GM19043 (cell line): ENCODE measurements at regions not wholly inside any gene's neighbourhood (a gene's known extent, or its start where the extent isn't known, plus 50 kb on each side); places are given as distances from the start of the nearest gene placed in this dataset.

ENCODE experiments used
- ATAC-seq: cut with Tn5 transposase; IDR thresholded peaks from one replicate; pipeline ENCODE4 v1.9.1; 2021; ENCODE audit warnings: low read depth; ENCODE audit not compliant: unreplicated experiment

DNA sequence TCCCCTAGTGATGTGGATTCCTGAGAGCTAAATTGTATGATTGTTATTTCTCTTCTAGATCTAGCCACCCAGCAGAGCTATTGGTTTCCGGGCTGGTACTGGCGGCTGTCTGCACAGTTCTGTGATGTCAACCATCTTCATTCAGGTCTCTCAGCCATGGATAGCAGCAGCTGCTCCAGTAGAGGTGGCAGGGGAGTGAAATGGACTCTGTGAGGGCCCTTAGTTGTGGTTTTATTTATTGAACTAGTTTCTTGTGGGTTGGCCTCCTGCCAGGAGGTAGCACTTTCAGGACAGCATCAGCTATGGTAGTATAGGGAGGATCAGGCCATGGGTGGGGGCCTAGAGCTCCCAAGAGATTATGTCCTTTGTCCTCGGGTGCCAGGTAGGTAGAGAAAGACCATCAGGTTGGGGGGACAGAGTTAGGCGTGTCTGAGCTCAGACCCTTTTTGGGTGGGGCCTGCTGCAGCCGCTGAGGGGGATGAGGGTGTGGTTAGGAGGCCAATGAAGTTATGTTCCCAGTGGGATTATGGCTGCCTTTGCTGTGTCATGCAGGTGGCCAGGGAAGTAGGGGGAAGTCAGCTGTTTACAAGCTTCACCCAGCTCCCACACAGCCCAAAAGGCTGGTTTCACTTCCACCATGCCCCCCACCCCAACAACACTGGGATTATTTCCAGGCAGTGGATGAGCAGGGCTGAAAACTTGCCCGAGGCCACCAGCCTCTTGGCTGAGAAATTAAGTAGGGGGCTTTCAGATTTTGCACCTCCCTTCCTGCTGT lies 55.1 kb upstream of the RGS4 start:
- no peak for ATAC-seq

DNA sequence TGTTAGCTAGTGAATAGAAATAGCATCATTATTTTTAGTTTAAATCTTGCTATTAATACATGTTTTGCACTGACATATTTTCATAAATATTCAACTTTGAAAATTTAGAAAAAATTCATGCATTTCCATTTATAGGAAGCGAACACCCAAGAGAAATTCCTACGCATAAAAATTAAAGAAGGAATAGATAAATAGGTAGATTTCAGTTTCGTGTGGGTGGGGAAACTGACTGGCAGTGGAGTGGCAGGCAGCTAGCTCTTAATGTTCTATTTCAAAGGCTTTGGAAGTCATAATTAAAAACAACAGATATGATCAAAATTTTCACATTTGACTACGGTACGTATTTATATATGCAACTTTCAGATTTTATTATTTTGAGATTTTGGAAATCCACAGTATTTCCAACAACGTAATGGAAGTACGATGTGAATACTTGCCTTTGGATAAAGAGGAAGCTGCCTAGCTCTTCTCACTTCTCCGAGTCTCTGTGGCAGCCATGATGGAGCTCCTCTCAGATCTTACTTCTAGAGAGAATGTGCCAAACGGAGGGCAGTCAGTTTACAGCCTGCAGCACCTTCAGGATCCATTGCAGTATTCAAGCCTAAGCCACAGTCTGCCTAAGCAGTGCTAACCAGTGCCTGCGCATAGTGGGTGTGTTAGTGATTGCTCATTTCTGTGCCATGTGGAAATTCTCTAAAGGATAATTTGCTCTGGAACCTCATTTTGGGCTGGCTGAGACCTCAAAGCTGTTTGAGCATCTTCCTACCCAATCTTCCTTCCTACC lies 62.9 kb upstream of the RGS4 start:
- ATAC-seq = no peak

DNA sequence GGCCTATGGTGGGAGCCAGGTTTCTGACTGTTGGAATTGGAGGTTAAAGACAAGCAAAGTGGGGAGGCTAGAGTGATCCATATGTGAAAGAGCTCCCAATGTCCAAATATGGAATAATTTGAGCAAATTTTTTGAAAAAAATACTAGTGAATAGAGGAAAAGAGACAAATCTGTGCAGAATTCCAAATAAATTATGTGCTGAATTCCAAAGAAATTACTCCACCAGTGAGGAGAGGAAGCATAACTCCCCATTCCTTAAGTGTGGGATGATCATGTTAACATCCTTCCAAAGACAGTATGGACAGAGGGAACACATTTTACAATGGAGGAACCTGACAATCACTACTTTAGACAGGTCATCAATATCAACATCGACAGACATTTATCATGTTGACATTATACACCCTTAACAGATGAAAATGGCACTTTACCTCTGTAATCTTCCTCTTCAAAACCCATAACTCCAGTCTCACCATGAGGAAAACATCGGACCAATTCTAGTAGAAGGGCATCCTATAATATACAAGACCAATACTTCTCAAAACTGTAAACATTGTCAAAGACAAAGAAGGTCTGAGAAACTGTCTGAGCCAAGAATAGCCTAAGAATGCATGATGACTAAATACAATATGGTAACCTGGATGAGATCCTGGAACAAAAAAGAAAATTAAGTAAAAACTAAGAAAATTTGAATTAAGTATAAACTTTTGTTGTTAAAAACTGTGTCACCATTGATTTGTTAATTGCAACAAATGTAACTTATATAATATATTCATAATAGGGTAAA lies 71.5 kb upstream of the RGS4 start:
- ATAC-seq = no peak

DNA sequence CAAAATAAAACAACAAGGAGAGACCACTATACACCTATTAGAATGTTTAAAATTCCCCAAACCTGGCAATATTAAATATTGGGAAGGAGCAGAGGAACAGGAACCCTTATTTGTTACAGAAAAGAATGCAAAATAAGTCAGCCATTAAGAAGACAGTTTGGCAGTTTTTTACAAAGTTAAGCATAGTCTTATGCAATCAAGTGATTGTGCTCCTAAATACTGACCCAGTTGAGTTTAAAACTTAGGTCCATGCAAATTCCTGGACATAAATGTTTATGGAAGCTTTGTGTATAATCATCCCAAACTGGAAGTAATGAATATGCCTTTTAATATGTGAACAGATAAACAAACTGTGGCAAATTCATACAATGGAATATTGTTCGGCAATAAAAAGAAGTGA lies 72.9 kb upstream of the RGS4 start:
- ATAC-seq = no peak

DNA sequence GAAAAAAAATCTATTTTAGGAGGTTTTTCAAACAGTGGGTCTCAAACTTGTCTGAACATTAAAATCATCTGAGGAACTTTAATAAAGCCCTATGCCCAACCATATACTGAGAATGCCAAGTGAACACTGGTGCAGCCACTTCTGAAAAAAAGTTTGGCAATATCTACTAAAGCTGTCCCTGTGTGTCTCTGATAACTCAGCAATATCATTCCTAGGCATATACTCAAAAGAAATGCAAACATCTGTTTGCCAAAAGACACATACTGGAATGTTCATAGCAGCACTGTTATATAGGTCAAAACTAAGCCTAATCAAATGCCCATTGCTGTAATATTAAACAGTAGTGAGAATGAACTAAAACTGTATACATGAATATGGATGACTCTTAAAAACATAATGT lies 74.2 kb upstream of the RGS4 start:
- ATAC-seq = no peak

DNA sequence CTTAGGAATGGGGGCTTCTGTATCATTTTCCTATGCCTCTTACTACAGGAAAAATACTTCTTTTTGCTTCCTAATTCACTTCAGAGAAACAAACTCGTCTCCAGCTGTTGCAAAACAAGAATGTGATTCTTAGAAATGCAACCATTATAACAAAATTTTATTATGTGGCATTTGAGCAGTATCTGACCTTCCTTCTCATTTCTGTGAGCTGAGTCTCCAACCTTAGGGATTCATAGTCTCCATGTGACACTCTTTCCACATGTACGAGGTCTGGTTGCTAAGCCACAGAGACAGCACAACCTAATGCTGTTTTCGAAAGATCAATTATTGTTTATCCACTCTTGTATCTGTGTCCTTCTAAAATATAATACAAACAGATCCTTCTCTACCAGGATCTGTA lies 75.3 kb upstream of the RGS4 start:
- no peak for ATAC-seq

DNA sequence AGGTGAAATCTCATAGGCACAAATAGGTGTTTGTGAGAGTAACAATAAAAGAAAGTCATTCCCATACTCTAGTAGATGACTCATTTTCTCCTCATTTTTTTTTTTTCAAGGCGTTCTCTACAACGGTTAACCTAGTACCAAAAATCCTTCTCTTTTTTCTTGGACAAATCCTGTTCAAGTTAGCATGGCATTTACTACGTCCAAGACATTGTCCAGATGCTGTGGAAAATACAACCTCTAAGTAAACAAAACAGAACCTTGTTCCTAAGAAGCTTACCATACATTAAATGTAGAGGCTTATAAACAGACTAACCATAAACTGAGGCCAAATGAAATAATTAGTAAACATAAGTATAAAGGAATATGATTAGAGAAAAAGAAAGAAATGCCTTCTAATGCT lies 76.2 kb upstream of the RGS4 start:
- ATAC-seq = no peak

DNA sequence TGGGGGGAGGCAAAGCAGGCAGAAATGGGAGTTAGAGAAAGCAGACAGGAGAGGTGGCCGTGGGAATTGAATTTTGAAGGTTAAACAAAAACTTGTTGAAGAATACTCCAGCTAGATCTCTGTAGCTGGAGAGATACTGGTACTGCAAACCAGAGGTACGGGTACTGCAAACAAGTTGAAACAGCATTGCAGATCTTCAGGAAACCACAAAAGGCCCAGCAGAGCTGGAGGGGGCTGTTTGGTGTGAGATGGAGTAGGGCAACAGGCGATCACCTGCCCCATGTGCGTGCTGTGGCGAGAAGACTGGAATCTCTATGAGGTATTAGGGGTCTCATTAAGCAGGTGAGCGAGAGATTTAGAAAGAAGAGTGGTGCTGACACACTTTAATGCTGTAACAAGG lies 77.7 kb upstream of the RGS4 start:
- no peak for ATAC-seq

DNA sequence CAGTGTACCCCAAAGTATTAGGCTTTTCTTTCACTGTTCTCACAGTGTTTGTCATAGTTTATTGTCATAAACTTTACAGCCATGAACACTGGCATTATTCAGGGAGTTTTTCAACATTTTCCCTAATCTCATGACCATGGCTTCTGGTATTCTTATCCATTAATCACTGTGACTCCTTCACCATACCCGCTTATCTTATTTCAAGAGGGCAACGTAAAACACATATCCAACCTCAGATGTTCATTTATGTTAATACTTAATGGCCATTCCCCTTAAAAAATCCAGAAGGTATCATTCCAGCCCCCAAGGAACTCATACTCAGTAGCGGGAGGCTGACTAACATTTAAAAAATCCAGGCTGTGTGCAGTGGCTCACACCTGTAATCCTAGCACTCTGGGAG lies 78.5 kb upstream of the RGS4 start:
- ATAC-seq = no peak

DNA sequence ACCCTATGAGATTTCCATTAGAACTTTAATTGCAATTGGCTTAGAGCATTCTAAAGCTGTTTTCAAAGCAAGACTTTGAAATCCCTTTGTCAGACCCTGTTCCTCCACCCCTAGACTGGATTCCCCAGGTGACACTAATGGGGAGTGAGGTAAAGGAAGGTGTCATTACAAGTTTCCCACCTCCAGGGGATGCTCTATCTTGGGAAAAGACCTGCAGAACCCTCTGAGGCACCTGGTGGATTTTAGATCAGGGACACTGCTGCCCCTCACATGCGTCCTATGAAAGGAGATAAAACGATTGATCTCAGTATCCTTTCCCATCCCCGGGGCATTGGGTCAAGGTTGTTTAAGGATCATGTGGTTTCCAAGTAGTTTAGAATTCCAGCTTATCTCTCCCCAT lies 80.3 kb upstream of the RGS4 start:
- no peak for ATAC-seq

DNA sequence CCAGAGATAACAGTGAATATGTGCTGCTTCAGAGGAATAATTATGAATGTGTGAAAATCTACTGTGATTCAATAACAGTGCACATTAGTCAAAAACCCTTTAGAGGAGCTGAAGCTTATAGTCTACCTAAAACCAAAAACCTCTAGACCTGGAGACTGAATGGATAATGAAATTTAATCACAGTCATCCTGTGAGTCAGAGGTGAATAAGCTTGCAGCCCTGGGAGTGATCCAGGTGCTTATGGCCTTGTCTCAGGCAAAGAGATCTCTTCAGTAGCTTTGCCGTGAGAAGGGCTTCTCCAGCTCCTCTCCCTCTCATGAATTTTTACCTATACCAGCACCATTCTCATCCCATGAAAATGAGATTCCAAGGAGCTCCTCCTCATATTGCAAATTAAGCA lies 81.3 kb upstream of the RGS4 start:
- no peak for ATAC-seq

DNA sequence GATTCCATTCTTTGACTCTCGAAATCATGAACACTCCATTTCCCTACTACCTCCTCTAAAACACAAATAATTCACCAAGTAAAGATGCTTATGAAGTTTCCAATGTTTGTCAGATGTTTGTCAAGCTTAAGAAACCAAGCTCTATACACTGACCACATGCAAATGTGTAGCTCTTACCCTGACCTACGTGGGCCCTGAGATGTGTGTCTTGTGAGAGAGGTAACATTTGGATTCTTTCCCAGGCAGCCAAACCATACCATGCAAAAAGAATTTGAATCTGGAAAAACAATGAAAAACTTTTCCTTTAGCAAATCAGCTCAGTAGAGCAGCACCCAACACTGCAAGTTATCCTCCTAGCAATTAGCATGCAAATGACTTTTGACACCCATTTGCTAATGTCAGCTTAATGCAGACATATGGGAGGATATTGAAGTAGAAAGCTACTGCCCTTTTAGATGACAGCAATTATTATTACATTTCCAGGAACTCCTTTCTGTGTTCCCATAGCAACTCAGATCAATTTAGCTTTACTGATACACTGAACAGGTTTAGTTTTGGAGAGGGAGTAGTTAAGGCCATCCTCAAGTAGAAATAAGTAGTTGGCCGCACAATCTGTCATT lies 83.2 kb upstream of the RGS4 start:
- no peak for ATAC-seq

DNA sequence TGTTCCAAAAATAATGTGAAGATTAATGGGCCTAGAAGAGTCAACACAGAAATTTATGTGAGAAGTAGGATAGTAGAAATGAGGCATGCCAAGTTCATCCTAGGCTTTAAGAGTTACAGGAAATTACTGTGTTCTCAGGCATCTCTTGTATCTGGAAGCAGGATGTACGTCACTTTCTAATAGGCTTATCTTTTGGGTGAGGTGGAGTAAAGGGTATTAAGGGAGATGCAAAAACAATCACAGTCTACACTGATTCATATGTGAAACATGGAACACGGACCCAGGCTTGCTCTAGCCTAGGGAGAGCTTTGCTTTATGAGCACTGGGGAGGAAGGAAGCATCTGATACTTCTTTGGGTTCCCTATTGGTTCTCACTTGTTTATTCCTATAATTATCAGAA lies 84.5 kb upstream of the RGS4 start:
- ATAC-seq = no peak

DNA sequence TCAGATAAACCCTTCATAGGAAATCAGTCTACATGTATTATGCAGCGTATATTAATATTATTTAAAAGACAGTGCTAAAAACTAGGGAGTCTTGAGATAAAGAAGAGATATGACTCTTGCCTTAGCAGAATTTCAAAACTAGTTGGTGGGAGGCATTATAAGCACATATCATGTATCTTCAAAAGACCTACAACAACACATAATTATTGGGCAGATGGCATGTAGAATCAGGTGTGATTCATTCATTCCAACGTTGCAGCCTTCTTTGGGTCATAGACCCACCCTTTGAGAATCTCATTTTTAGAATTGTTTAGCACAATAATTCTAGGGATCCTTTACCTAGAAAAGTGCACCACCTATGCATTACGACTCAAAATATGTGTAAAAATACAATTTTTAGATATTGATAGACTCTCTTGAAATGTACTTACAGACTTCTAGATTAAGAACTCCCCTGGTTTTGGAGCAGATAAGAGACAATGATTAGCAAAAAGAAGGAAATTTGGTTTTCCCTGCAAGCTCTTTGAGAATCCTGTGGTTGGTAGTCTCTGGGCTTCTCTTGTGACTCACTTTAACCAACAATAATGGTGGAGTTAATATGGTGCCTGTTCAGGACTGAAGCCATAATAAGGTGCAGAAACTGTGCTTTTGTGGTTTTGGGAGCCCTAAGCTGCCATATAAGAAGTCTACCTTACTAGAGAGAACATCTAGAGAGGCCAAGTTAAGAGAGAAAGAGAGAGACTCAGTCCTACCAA lies 85.3 kb upstream of the RGS4 start:
- no peak for ATAC-seq

DNA sequence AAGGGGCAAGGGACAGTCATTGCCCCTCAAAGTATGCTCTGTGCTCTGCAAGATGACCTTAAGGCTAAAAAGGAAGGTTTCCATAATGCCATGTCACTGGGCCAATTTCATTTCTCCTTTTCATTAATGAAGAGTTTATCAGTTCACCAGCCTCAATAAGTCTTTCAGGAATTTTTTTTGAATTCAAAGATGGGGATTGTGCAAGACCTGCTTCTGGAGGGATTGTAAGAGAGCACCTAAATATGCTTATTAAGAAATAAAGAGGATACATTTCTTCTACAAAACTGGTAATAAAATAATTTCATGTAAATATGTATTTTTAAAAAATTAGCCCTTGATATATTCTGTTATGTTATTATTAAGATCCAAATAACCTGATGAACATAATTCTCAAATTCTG lies 86.8 kb upstream of the RGS4 start:
- ATAC-seq = no peak

DNA sequence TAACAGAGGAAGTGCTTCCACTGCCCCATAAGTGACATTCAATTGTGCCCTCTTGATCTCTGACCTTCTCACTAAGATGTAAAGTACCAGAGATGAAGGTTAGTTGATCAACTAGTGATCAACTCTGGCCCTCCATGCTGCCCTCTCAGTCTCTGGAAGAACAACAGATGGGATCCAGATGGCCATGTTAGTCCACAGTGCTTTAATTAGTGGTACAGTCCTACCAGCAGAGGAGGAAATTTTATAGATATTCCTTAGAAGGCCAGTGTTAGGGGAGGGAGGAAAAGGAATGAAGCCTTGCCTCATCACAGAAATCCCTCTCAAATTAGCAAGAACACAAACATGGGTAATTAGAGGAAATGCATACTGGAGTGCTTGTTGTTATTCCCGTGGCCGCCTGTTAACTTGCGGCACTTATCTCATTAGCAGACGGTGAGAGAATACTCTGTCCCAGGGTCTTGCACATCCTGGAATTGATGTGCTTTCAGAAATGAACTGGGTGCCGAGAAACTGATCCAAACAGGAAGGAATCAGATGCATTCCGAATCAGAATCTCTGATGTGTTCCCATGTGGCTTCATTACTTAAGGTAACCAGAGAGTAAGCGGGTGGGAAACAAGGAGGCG lies 91.1 kb upstream of the RGS4 start:
- no peak for ATAC-seq

DNA sequence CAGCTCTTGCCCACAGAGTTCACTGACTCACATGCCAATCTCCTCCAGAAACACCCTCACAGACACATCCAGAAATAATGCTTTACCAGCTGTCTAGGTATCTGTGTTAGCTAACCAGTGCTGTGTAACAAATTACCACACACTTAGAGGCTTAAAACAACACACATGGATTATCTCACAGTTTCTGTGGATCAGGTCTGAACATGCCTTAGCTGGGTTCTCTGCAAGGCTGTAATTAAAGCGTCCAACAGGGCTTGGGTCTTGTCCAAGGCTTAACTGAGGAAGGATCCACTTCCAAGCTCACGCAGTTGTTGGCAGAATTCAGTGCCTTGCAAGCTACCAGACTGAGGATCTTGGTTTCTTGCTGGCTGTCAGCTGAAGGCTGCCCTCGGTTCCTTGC lies 92.5 kb upstream of the RGS4 start:
- no peak for ATAC-seq

DNA sequence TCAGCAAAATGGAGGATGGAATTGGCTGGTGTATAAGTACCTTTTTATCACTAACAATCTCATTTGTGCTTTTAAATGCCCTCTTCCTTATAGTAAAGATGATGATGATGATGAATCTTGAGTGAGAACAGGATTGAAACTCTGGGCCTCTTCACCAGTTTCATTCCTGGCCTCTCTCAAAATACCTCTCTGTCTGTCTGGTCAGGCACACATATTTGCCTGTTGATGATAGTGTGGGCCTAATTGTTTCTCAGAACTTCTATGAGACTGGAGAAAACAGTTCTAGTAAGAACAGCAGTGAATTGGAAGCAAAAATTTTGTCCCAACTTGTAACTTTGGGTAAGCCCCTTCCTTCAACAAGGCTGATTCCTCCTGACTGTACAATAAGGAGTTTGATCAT lies 94.4 kb upstream of the RGS4 start:
- no peak for ATAC-seq

DNA sequence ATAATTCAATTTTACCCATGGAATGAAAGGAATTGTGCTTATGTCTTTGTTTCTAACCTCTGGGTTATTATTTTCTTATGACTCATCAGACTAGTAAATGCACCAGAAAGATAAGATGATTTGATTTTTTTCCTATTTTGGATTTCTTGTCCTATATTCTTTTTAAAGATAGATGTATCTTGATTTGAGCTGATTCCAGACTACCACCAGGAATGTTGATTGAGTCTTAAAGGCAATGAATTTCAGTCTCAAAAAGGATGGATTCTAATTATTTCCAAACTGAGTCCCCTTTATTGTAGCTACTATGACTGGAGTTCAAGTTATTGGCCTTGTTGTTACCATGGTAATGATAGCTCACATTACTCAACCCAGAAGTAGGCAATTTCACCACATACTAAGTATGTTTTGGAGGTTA lies 95.8 kb upstream of the RGS4 start:
- ATAC-seq = no peak

DNA sequence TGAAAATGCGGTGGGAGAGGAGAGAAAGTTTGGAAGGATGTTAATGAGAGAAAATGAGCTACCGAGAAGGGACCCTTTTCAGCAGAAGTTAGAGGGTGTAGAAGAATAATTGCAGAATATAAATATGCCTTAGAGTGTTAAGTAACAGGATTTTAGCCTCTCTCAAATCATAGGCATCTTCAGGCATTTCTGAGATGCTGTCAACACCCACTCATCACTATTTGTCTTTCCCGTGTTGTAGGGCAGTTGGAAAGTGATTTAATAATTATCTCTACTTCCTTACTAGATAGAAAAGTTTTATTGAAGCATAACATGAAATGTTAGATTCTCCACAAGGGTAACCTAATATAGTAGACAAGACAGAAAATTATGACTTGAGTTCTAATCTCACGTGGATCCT lies 96.4 kb upstream of the RGS4 start:
- ATAC-seq = no peak
